SK-N-MC (cell line): ENCODE measurements at regions not wholly inside any gene's neighbourhood (a gene's known extent, or its start where the extent isn't known, plus 50 kb on each side); places are given as distances from the start of the nearest gene placed in this dataset.

Experiments
- EZH2 ChIP-seq: fragments of 200-600 bp; sonication (generic); IDR thresholded peaks from one replicate; pipeline ENCODE4 v1.6.1; 2017; ENCODE audit warnings: antibody characterized with exemption
- FOXP2 ChIP-seq: optimal IDR thresholded peaks from 2 replicates; pipeline ENCODE3; 2011; ENCODE audit warnings: mild to moderate bottlenecking, moderate library complexity; ENCODE audit not compliant: insufficient read depth; ENCODE audit errors: extremely low read length, control extremely low read depth
- POLR2AphosphoS5 ChIP-seq: IDR thresholded peaks from 2 replicates; pipeline ENCODE4 v1.6.1; 2012; ENCODE audit warnings: mild to moderate bottlenecking, low read depth, low read length, borderline replicate concordance

- no peak for TF ChIP-seq POLR2AphosphoS5
- no peak for TF ChIP-seq EZH2
- no peak for TF ChIP-seq FOXP2
These were observed 158.0 kb downstream of the KCNA5 start for GRCh38 chr12:5201554-5202218.
